ENCODE measurements at regions not wholly inside any gene's neighbourhood (a gene's known extent, or its start where the extent isn't known, plus 50 kb on each side); places are given as distances from the start of the nearest gene placed in this dataset.

DNA sequence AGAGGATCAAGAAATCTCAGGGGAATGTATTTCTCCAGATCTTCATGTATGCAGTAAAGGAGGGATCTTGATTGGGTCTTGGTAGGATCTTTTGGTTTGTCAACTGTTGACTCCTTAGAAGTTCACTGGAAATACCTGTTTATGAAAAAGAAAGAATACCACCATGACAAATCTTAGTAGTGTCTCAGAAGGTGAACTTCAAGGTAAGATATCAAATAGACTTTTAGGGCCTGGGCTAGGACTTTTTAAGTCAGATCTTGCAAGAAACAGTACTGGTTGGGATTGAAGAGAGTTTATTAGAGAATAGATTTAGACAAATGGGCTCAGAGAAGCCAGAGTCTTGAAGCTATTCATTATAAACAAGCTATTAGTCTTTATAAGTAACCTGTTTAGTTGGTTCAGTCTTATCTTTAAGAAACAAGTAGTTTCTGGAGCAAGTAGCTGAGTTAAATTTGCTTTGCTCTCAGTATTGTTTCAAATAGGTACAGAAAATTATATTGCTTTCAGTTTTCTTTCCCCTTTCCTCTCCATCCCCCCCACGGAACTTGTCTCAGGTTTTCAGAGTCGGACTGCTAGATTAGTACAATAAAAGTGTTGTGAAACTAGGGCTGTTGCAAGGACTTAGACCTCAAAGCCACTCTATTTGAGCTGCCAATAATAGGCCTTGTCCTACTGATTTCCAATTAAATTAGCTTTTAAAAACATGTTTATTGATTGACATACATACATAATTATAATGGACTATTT is 529.1 kb upstream of the CITED2 start:
- intact Hi-C loops (cut with micrococcal nuclease), result no loop called here
- Mint-ChIP-seq H3K27me3 (no peaks in the 10 kb centered on the region), H3K27ac (no peak overlapping the region), H3K9me3 (no peaks in the 10 kb centered on the region), H3K4me1 (ENCODE audit: low read depth) (peaks cover 13% of the 10 kb centered on the region), H3K36me3 (no peaks in the 10 kb centered on the region), H3K4me3 (no peak overlapping the region)
- DNase-seq, result no peak
- ChIA-PET CTCF (interaction anchor here (0.6 kb wide), 1 partner anchor 29 kb away, joined by 3 read pairs; no protein-coding TSS in a partner anchor), POLR2A (no interaction called here)

- Mint-ChIP-seq H3K4me1 (ENCODE audit: low read depth) (no peaks in the 10 kb centered on the region), H3K27me3 (peaks cover 5% of the 10 kb centered on the region), H3K4me3 (no peak overlapping the region), H3K36me3 (no peaks in the 10 kb centered on the region), H3K27ac (no peak overlapping the region), H3K9me3 (no peaks in the 10 kb centered on the region)
- no peak for DNase-seq
- CTCF ChIA-PET, result interaction anchor here (0.9 kb wide), 1 partner anchor 526 kb away, joined by 4 read pairs; no protein-coding TSS in a partner anchor
- intact Hi-C loops (cut with micrococcal nuclease), result no loop called here
- POLR2A ChIA-PET, result no interaction called here
Observed at GRCh38 chr6:139895205-139895793, 520.9 kb upstream of the CITED2 start.

DNA sequence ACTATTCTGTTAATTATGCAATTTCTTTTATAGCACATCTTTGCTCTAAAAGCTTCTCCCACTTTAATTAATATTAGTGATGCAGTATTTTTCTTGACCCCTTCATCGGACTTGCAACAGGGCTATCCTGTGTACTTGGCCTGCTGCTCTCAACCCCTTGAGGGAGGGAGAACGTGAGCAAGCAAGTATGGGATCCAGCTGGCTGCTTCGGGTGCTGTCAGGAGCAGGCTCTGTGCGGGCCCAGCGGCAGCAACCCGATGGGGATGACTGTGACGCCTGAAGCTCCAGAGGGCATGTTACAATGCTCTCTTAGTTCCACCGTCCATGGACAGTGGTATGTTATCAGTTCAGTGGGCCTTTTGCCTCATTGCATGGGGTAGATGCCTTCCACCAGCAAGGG is 519.8 kb upstream of the CITED2 start:
- Mint-ChIP-seq H3K4me3 (no peak overlapping the region), H3K27ac (no peak overlapping the region), H3K27me3 (peaks cover 6% of the 10 kb centered on the region), H3K9me3 (no peaks in the 10 kb centered on the region), H3K36me3 (no peaks in the 10 kb centered on the region), H3K4me1 (ENCODE audit: low read depth) (no peaks in the 10 kb centered on the region)
- DNase-seq, result no peak
- POLR2A ChIA-PET, result no interaction called here
- intact Hi-C loops (cut with micrococcal nuclease), result no loop called here
- CTCF ChIA-PET, result interaction anchor here (0.7 kb wide), 1 partner anchor 211 kb away, joined by 4 read pairs; no protein-coding TSS in a partner anchor

GRCh38 chr6:139891471-139891870 is 517.0 kb upstream of the CITED2 start:
- no peaks in the 10 kb centered on the region for H3K4me1 Mint-ChIP-seq (ENCODE audit: low read depth)
- CTCF ChIA-PET, result interaction anchor here (0.9 kb wide), 1 partner anchor 10 kb away, joined by 3 read pairs; no protein-coding TSS in a partner anchor
- intact Hi-C loops (cut with micrococcal nuclease), result no loop called here

GRCh38 chr6:139888681-139889122 is 514.3 kb upstream of the CITED2 start:
- H3K4me3 Mint-ChIP-seq, result no peak overlapping the region
- DNase-seq, result no peak
- no peaks in the 10 kb centered on the region for H3K9me3 Mint-ChIP-seq
- POLR2A ChIA-PET, result no interaction called here
- no peaks in the 10 kb centered on the region for H3K4me1 Mint-ChIP-seq (ENCODE audit: low read depth)
- intact Hi-C loops (cut with micrococcal nuclease), result loop anchor here (10.0 kb wide), 1 partner anchor 1676 kb away; no protein-coding TSS in a partner anchor
- H3K36me3 Mint-ChIP-seq, result no peaks in the 10 kb centered on the region
- H3K27ac Mint-ChIP-seq, result no peak overlapping the region
- peaks cover 6% of the 10 kb centered on the region for H3K27me3 Mint-ChIP-seq
- CTCF ChIA-PET, result interaction anchor here (0.6 to 1.0 kb wide), 2 partner anchors 8 to 123 kb away, joined by 3 read pairs; no protein-coding TSS in a partner anchor

More at GRCh38 chr6:139891471-139891870, 517.0 kb upstream of the CITED2 start:
- Mint-ChIP-seq H3K9me3 (no peaks in the 10 kb centered on the region), H3K27ac (no peak overlapping the region), H3K36me3 (no peaks in the 10 kb centered on the region), H3K4me3 (no peak overlapping the region), H3K27me3 (peaks cover 6% of the 10 kb centered on the region)
- POLR2A ChIA-PET, result no interaction called here
- no peak for DNase-seq

- CTCF ChIA-PET, result no interaction called here
- Mint-ChIP-seq H3K4me1 (ENCODE audit: low read depth) (no peaks in the 10 kb centered on the region), H3K36me3 (no peaks in the 10 kb centered on the region), H3K27ac (no peak overlapping the region), H3K27me3 (peaks cover 6% of the 10 kb centered on the region), H3K4me3 (no peak overlapping the region), H3K9me3 (no peaks in the 10 kb centered on the region)
- POLR2A ChIA-PET, result no interaction called here
- no peak for DNase-seq
- intact Hi-C loops (cut with micrococcal nuclease), result loop anchor here (10.0 kb wide), 1 partner anchor 1678 kb away; no protein-coding TSS in a partner anchor
Observed at GRCh38 chr6:139887275-139887674, 512.8 kb upstream of the CITED2 start.

DNA sequence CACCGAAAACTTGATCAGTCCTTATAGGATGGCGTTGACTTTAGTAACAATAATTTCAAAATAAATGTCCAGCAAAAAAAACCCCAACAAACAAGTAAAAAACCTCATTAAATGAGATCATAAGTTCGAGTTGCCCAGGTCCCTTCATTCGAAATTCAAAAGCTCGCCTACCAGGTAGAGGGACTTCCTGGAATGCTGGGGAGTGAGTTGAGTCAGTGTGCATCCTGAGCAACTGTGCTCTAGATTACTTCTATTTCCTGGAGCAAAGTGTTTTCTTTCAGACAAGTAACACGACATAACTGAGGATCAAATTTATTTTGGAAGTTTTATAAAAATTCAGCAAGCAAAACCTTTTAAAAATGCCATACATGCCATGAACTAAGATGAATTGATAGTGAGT is 511.9 kb upstream of the CITED2 start:
- CTCF ChIA-PET, result no interaction called here
- Mint-ChIP-seq H3K27ac (no peak overlapping the region), H3K4me3 (no peak overlapping the region), H3K36me3 (no peaks in the 10 kb centered on the region), H3K9me3 (no peaks in the 10 kb centered on the region), H3K4me1 (ENCODE audit: low read depth) (no peaks in the 10 kb centered on the region), H3K27me3 (peaks cover 6% of the 10 kb centered on the region)
- POLR2A ChIA-PET, result no interaction called here
- intact Hi-C loops (cut with micrococcal nuclease), result loop anchor here (10.0 kb wide), 1 partner anchor 1678 kb away; no protein-coding TSS in a partner anchor
- DNase-seq, result no peak

- no peak overlapping the region for H3K27ac Mint-ChIP-seq
- H3K4me1 Mint-ChIP-seq (ENCODE audit: low read depth), result no peaks in the 10 kb centered on the region
- H3K36me3 Mint-ChIP-seq, result no peaks in the 10 kb centered on the region
- intact Hi-C loops (cut with micrococcal nuclease), result loop anchor here (10.0 kb wide), 1 partner anchor 1679 kb away; no protein-coding TSS in a partner anchor
- ChIA-PET CTCF (no interaction called here), POLR2A (no interaction called here)
- no peak for DNase-seq
- H3K4me3 Mint-ChIP-seq, result no peak overlapping the region
- H3K9me3 Mint-ChIP-seq, result no peaks in the 10 kb centered on the region
- peaks cover 2% of the 10 kb centered on the region for H3K27me3 Mint-ChIP-seq
Observed at GRCh38 chr6:139885909-139886308, 511.5 kb upstream of the CITED2 start.

GRCh38 chr6:139883776-139884175 is 509.3 kb upstream of the CITED2 start:
- no peaks in the 10 kb centered on the region for H3K4me1 Mint-ChIP-seq (ENCODE audit: low read depth)
- H3K27ac Mint-ChIP-seq, result no peak overlapping the region
- intact Hi-C loops (cut with micrococcal nuclease), result loop anchor here (10.0 kb wide), 1 partner anchor 1681 kb away; no protein-coding TSS in a partner anchor
- H3K9me3 Mint-ChIP-seq, result no peaks in the 10 kb centered on the region
- POLR2A ChIA-PET, result no interaction called here
- H3K36me3 Mint-ChIP-seq, result no peaks in the 10 kb centered on the region
- no peak for DNase-seq
- H3K27me3 Mint-ChIP-seq, result peaks cover 5% of the 10 kb centered on the region
- no peak overlapping the region for H3K4me3 Mint-ChIP-seq
- CTCF ChIA-PET, result no interaction called here

DNA sequence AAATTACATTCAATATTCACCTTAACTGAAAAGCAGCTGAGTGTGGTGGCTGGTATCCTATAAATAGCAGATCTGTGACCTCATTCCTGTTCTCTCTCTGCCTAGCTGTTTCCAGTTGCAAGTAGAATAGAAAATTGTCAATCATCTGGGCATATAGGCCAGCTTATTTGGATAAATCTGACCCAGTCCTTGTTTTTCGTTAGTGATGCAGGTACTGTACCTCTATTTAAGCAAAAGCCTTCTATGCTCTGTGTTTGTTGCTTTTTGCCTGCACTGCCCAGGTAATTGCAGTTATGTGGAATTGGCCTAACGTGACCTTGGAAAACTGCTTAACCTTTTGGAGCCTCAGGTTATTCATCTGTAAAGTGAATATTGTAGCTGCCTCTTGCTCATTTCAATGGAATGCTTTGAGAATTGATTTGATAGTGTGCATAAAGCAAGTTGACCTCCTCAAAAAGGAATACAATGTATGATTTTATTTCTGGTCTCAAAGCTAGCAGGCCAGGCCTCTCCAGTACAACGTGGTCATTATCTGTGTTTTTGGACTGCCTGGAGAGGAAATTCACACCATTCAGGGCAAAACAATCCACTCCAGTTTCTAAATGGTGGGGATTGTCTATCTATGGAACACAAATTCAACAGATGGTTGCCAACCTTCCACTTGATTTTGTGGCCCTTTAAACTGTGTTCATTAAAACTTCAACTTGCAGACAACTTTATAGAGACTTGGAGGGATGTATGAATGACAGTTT is 508.7 kb upstream of the CITED2 start:
- intact Hi-C loops (cut with micrococcal nuclease), result loop anchor here (10.0 kb wide), 1 partner anchor 1682 kb away; no protein-coding TSS in a partner anchor
- CTCF ChIA-PET, result no interaction called here
- Mint-ChIP-seq H3K36me3 (no peaks in the 10 kb centered on the region), H3K4me1 (ENCODE audit: low read depth) (no peaks in the 10 kb centered on the region), H3K4me3 (no peak overlapping the region), H3K9me3 (no peaks in the 10 kb centered on the region), H3K27me3 (peaks cover 6% of the 10 kb centered on the region), H3K27ac (no peak overlapping the region)
- DNase-seq, result no peak
- POLR2A ChIA-PET, result no interaction called here

DNA sequence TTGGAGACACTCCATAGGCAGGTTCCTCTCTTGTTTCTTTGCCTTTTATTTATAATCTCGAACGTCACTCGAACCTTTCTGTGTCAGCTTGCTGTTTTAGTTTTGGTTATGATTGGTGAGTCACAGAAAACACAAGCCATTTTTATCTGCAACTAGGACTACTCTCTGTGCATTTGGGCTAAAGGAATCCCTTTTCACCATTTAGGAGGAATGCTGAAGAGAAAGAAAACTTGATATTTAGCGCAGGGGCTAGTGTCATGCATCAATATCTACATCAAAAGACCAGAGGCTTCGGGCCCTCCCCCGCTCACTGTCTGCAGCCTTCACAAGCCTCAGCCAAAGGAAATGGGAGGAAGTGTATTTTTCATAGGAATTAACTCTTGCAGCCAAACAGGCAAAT is 507.8 kb upstream of the CITED2 start:
- CTCF ChIA-PET, result interaction anchor here (0.5 to 1.7 kb wide), 5 partner anchors 48 to 1716 kb away, joined by 3 to 7 read pairs (median 3); no protein-coding TSS in a partner anchor
- no peak overlapping the region for H3K27ac Mint-ChIP-seq

More for the DNA sequence above, 507.8 kb upstream of the CITED2 start:
- intact Hi-C loops (cut with micrococcal nuclease), result loop anchor here (10.0 kb wide), 1 partner anchor 1683 kb away; no protein-coding TSS in a partner anchor
- H3K4me1 Mint-ChIP-seq (ENCODE audit: low read depth), result no peaks in the 10 kb centered on the region
- H3K36me3 Mint-ChIP-seq, result no peaks in the 10 kb centered on the region
- H3K27me3 Mint-ChIP-seq, result peaks cover 6% of the 10 kb centered on the region
- POLR2A ChIA-PET, result no interaction called here
- no peaks in the 10 kb centered on the region for H3K9me3 Mint-ChIP-seq
- H3K4me3 Mint-ChIP-seq, result no peak overlapping the region
- DNase-seq, result no peak
